Peyer's patch (tissue), 4 donors: ENCODE measurements at regions not wholly inside any gene's neighbourhood (a gene's known extent, or its start where the extent isn't known, plus 50 kb on each side); places are given as distances from the start of the nearest gene placed in this dataset.

Source experiments
- DNase-seq, 3 donors: peaks; one replicate each; pipeline ENCODE4 v3.0.0-alpha.2; 2017 to 2019
- H3K27ac ChIP-seq, 4 donors: fragments of 200-600 bp; sonication (generic); one replicate each; pipeline ENCODE4 v1.5.1; 2016 to 2019
- H3K27me3 ChIP-seq, 2 donors: fragments of 200-600 bp; sonication (generic); one replicate each; pipeline ENCODE4 v1.5.1; 2019
- H3K36me3 ChIP-seq, 3 donors: fragments of 200-600 bp; sonication (generic); one replicate each; pipeline ENCODE4 v1.5.1; 2016 to 2019
- H3K4me1 ChIP-seq, 4 donors: fragments of 200-600 bp; sonication (generic); one replicate each; pipeline ENCODE4 v1.5.1; 2016 to 2019
- H3K4me3 ChIP-seq, 4 donors: fragments of 200-600 bp; sonication (generic); 1 replicate in 3 of 4; 2 replicates in 1 of 4; pipeline ENCODE4 v1.5.1; 2016 to 2019; ENCODE audit warnings: mild to moderate bottlenecking in 1 of 4
- H3K9me3 ChIP-seq, 4 donors: fragments of 200-600 bp; sonication (generic); one replicate each; pipeline ENCODE4 v1.5.1; 2016 to 2019; ENCODE audit warnings: mild to moderate bottlenecking in 1 of 4
- CTCF ChIP-seq, 6 experiments: fragments of 450-650 bp in 4 of 6; fragments of 200-600 bp in 2 of 6; sonication (generic) in 1 of 6; IDR thresholded peaks; one replicate each; pipeline ENCODE4 v1.5.1; 2017 to 2019; ENCODE audit warnings: antibody characterized with exemption in 6 of 6, mild to moderate bottlenecking in 3 of 6, moderate library complexity in 1 of 6
- POLR2A ChIP-seq, 2 donors: fragments of 450-650 bp; IDR thresholded peaks; one replicate each; pipeline ENCODE4 v1.5.1; 2017; ENCODE audit warnings: antibody characterized with exemption in 2 of 2, mild to moderate bottlenecking in 2 of 2, moderate library complexity in 2 of 2

GRCh38 chr2:23215016-23215415 lies 170.0 kb upstream of the KLHL29 start:
- Histone ChIP-seq H3K27me3 (no peaks in the 10 kb centered on the region), H3K36me3 (no peaks in the 10 kb centered on the region), H3K4me1 (no peaks in the 10 kb centered on the region), H3K4me3 (no peak overlapping the region), H3K9me3 (no peaks in the 10 kb centered on the region), H3K27ac (no peak overlapping the region)
- TF ChIP-seq POLR2A (IDR thresholded peaks at IDR 0.05) (no peak), CTCF (IDR thresholded peaks at IDR 0.05) (no peak)
- DNase-seq = no peak

- DNase-seq = no peak
- Histone ChIP-seq H3K4me1 (no peaks in the 10 kb centered on the region), H3K4me3 (no peak overlapping the region), H3K36me3 (no peaks in the 10 kb centered on the region), H3K27me3 (no peaks in the 10 kb centered on the region), H3K27ac (no peak overlapping the region), H3K9me3 (no peaks in the 10 kb centered on the region)
- TF ChIP-seq POLR2A (IDR thresholded peaks at IDR 0.05) (no peak), CTCF (IDR thresholded peaks at IDR 0.05) (no peak)
Observed at GRCh38 chr2:23219666-23220065, 165.3 kb upstream of the KLHL29 start.

GRCh38 chr2:23220513-23221094 lies 164.4 kb upstream of the KLHL29 start:
- Histone ChIP-seq H3K27ac (no peak overlapping the region), H3K36me3 (no peaks in the 10 kb centered on the region), H3K4me3 (no peak overlapping the region), H3K27me3 (no peaks in the 10 kb centered on the region), H3K9me3 (no peaks in the 10 kb centered on the region), H3K4me1 (no peaks in the 10 kb centered on the region)
- no peak for DNase-seq
- TF ChIP-seq POLR2A (IDR thresholded peaks at IDR 0.05) (no peak), CTCF (IDR thresholded peaks at IDR 0.05) (no peak)

GRCh38 chr2:23221236-23221635 lies 163.7 kb upstream of the KLHL29 start:
- Histone ChIP-seq H3K27ac (no peak overlapping the region), H3K36me3 (no peaks in the 10 kb centered on the region), H3K9me3 (no peaks in the 10 kb centered on the region), H3K4me1 (no peaks in the 10 kb centered on the region), H3K27me3 (no peaks in the 10 kb centered on the region), H3K4me3 (no peak overlapping the region)
- TF ChIP-seq CTCF (IDR thresholded peaks at IDR 0.05) (no peak), POLR2A (IDR thresholded peaks at IDR 0.05) (no peak)
- DNase-seq = no peak

- no peaks in the 10 kb centered on the region for H3K27me3 ChIP-seq
- no peak overlapping the region for H3K27ac ChIP-seq
- DNase-seq = no peak
- H3K4me3 ChIP-seq = no peak overlapping the region
- H3K36me3 ChIP-seq = no peaks in the 10 kb centered on the region
- no peaks in the 10 kb centered on the region for H3K9me3 ChIP-seq
- TF ChIP-seq CTCF (IDR thresholded peaks at IDR 0.05) = no peak
- no peak for TF ChIP-seq POLR2A (IDR thresholded peaks at IDR 0.05)
- H3K4me1 ChIP-seq = no peaks in the 10 kb centered on the region
Observed at GRCh38 chr2:23221901-23222300, 163.1 kb upstream of the KLHL29 start.

GRCh38 chr2:23230885-23231284 lies 154.1 kb upstream of the KLHL29 start:
- H3K4me1 ChIP-seq = no peaks in the 10 kb centered on the region
- TF ChIP-seq CTCF (IDR thresholded peaks at IDR 0.05) = no peak
- no peak for TF ChIP-seq POLR2A (IDR thresholded peaks at IDR 0.05)
- no peaks in the 10 kb centered on the region for H3K27me3 ChIP-seq
- no peaks in the 10 kb centered on the region for H3K36me3 ChIP-seq
- no peaks in the 10 kb centered on the region for H3K9me3 ChIP-seq
- H3K4me3 ChIP-seq = no peak overlapping the region
- no peak overlapping the region for H3K27ac ChIP-seq
- DNase-seq = no peak
